Smooth muscle cell of the brain vasculature (primary cell): ENCODE measurements at regions not wholly inside any gene's neighbourhood (a gene's known extent, or its start where the extent isn't known, plus 50 kb on each side); places are given as distances from the start of the nearest gene placed in this dataset.

Source experiments
- DNase-seq: peaks from one replicate; pipeline ENCODE4 v3.0.0-alpha.2; 2012; ENCODE audit warnings: low read depth, low spot score

DNA sequence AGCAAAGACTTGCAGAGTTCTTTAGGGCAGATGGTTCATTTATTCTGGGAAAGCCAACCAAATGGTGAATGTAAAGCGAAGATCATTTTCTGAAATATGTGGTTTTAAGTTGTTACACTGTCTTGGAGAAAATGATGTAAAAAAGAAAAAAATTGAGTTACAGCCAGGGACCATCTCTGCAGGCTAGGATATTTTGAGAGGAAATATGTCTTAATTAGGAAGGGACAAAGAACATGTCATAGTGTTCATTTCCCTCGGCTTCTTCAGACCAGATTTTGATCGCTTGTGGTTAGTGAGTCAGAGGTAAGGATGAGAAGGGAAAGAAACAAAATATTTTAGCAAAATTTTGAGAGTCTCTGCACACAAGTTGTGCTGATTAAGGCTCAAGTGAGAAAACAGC, 59.0 kb upstream of the C1QTNF7 start:
- DNase-seq: no peak

DNA sequence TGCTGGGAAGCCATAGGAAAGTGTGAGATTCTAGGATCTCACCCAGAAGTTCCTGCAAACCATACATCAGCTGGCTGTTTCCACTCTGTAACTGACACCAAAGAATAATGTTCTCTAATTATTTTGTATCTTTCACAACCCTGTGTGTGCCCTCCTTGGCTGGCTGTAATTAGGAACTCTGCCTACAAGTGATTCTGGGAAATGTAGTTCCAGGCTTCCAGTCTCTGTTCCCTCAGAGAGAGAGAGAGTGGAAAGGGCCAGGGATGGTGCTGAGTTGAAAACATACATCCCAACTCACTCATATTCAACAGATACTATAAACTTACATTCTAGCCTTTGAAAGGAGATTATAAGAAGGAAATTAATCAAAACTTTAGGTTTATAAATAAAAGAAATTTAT, 57.5 kb upstream of the C1QTNF7 start:
- DNase-seq: no peak

DNA sequence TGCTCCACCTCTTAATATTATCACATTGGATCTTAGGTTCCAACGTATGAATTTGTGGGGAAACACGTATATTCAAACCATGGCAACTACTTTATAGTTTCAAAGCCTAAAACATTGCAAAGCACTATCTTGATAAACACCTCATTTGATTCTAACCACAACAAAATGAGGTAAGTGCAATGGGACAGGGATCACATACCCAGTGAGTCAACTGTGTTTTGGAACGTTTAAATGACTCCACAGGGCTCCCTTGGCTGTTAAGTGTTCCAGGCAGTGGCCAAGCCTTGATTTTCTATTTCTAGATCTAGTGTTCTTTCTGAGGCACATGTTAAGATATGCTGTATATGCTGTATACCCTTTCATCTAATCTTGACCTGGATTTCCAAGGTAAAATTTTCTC, 54.5 kb upstream of the C1QTNF7 start:
- no peak for DNase-seq

DNA sequence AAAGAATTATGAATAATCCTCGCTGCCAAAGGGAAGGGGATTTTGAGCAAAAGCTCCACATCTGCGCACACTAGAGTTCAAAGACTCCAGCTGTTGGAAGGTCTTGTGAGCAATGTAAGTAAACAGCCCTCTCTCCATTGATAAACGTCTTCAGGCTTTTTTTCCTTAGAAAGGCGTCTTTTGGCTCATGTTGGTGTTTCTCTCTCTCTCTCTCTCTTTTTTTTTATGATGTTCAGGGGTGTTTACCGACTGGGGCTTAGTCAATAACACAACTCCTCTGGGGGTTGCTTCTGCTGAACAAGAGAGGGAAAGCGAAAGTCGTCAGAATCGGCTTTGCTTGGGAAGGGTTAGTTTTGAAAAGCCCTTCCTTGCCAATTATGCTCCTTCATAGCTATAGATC, 53.2 kb upstream of the C1QTNF7 start:
- peak; percentile 46 for DNase-seq

DNA sequence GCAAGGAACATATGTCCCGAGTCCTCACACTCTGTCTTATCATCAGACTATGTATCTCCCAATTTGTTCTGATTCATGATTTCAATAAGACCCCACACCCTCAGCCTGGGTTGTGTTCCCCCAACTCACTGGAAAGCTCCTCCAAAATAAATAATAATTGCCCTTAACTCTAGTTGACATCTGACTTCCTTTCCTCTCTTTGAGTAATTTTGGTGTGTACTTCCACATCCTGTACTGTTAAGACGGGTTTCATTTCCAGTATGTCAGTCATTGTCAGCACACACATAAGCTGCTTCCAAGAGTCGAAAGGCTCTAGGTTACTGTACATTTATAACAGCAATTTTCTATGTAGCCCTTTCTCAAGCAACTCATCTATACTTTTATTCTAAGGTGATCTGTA, 52.2 kb upstream of the C1QTNF7 start:
- no peak for DNase-seq

DNA sequence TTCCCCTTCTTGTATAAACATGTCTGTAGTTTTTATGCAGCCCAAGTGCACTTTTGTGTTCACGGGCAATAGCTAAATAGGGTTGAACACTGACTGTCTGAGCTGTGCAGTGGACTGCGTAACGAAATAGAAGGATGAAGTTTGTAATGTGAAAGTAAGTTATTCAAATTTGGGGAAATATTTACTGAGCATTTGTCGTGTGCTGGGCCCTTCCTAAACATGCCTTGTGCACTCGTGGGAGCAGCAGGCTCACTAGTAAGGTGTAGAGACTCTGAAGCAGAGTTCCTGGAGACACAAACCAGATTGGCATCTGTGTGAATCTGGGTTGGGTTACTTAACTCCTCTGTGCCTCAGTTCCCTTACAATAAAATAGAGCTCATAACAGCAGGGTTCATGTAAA, 51.7 kb upstream of the C1QTNF7 start:
- no peak for DNase-seq

DNA sequence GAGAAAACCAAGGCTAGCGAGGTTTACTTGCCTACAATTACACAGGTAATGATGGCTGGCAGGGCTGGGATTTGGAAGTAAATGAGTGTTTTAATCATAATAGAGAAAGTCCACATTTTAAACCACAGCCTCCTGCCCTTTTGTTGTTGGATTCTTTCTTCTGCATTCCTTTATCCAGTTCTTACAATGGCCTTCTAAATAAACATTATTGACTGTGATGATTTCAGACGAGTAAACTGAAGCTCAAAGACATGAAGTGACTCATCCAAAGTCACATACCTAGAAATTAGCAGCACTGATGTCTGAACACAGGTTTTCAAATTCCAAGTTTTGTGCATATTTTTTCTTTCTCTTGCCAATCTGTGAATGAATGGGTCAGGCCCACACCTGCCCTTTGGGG, 51.2 kb upstream of the C1QTNF7 start:
- DNase-seq: no peak
